H1 (cell line): ENCODE measurements at regions not wholly inside any gene's neighbourhood (a gene's known extent, or its start where the extent isn't known, plus 50 kb on each side); places are given as distances from the start of the nearest gene placed in this dataset.

Source experiments
- CTCF ChIA-PET: fragments of 300-600 bp; sonication (Branson Sonifier 250); formaldehyde crosslinking; loops from one replicate; lab custom pipeline; 2021; ENCODE audit not compliant: partially characterized antibody; lab: Charles Lee
- POLR2A ChIA-PET: fragments of 300-600 bp; sonication (Branson Sonifier 250); formaldehyde crosslinking; loops from one replicate; lab custom pipeline; 2021; ENCODE audit warnings: inconsistent platforms; ENCODE audit not compliant: partially characterized antibody; lab: Charles Lee
- DNase-seq, 2 experiments: peaks; one replicate each; pipeline versions ENCODE4 v3.0.0 to v3.0.0-alpha.2; 2010 to 2022; ENCODE audit warnings: low spot score in 2 of 2, low read depth in 1 of 2, mixed read lengths in 1 of 2
- FAIRE-seq: peaks from 2 replicates; lab custom pipeline; 2011; peaks lifted over from hg19 to GRCh38; lab: Jason Lieb, UNC
- H2AFZ ChIP-seq: 2 replicates; pipeline ENCODE4 v1.8.1; 2012; ENCODE audit warnings: low read length, inconsistent platforms
- H2AK5ac ChIP-seq: 2 replicates; pipeline ENCODE4 v1.6.1; 2013; ENCODE audit warnings: low read depth, low read length
- H2BK120ac ChIP-seq: replicated peaks from 2 replicates; pipeline ENCODE3; 2013; ENCODE audit warnings: low read depth, low read length, inconsistent platforms
- H2BK12ac ChIP-seq: 2 replicates; pipeline ENCODE4 v1.6.1; 2013; ENCODE audit warnings: low read depth, low read length
- H2BK15ac ChIP-seq: 2 replicates; pipeline ENCODE4 v1.6.1; 2013; ENCODE audit warnings: low read length
- H2BK20ac ChIP-seq: 2 replicates; pipeline ENCODE4 v1.6.1; 2013; ENCODE audit warnings: low read length
- H2BK5ac ChIP-seq: 2 replicates; pipeline ENCODE4 v1.6.1; 2013; ENCODE audit warnings: low read depth, low read length
- H3K14ac ChIP-seq: 2 replicates; pipeline ENCODE4 v1.6.1; 2013; ENCODE audit warnings: inconsistent platforms; ENCODE audit not compliant: insufficient read length
- H3K18ac ChIP-seq: 2 replicates; pipeline ENCODE4 v1.6.1; 2013; ENCODE audit warnings: low read length; ENCODE audit errors: extremely low read depth
- H3K23ac ChIP-seq: 2 replicates; pipeline ENCODE4 v1.6.1; 2013; ENCODE audit warnings: inconsistent platforms; ENCODE audit not compliant: insufficient read length
- H3K23me2 ChIP-seq: 2 replicates; pipeline ENCODE4 v1.6.1; 2013; ENCODE audit warnings: low read depth, low read length
- H3K27ac ChIP-seq: 2 replicates; pipeline ENCODE4 v1.6.1; 2011; ENCODE audit warnings: low read depth, low read length, inconsistent platforms
- H3K27me3 ChIP-seq, 4 experiments: replicated peaks in 1 of 4; 1 replicate in 1 of 4; 2 replicates in 3 of 4; pipeline versions ENCODE4 v1.6.1 to v1.8.1; 2011 to 2013; ENCODE audit warnings: low read length in 3 of 4, mild to moderate bottlenecking in 3 of 4, inconsistent platforms in 2 of 4, mixed read lengths in 2 of 4, moderate library complexity in 1 of 4; ENCODE audit not compliant: control insufficient read depth in 3 of 4, insufficient read depth in 3 of 4; ENCODE audit errors: extremely low read depth in 1 of 4
- H3K36me3 ChIP-seq, 4 experiments: 2 replicates each; pipeline versions ENCODE4 v1.6.1 to v1.8.1; 2011 to 2013; ENCODE audit warnings: mild to moderate bottlenecking in 4 of 4, low read length in 3 of 4, moderate library complexity in 2 of 4, control low read depth in 1 of 4, inconsistent platforms in 1 of 4; ENCODE audit not compliant: insufficient read depth in 4 of 4, control insufficient read depth in 2 of 4
- H3K4ac ChIP-seq: replicated peaks from 2 replicates; pipeline ENCODE3; 2013; ENCODE audit warnings: low read length, low read depth, mixed read lengths, inconsistent platforms; ENCODE audit not compliant: insufficient read length
- H3K4me1 ChIP-seq, 4 experiments: replicated peaks in 1 of 4; 1 replicate in 1 of 4; 2 replicates in 3 of 4; pipeline versions ENCODE4 v1.6.1 to v1.8.1; 2011 to 2013; ENCODE audit warnings: low read length in 3 of 4, inconsistent platforms in 2 of 4, mixed read lengths in 1 of 4; ENCODE audit not compliant: insufficient read depth in 4 of 4, control insufficient read depth in 3 of 4
- H3K4me2 ChIP-seq, 2 experiments: 2 replicates each; pipeline versions ENCODE4 v1.6.1 to v1.8.1; 2011 to 2013; ENCODE audit warnings: low read depth in 2 of 2, low read length in 2 of 2, control low read depth in 1 of 2, inconsistent platforms in 1 of 2, mild to moderate bottlenecking in 1 of 2; ENCODE audit not compliant: insufficient read depth in 1 of 2
- H3K4me3 ChIP-seq, 4 experiments: fragments of 200-600, 300-600 bp in 1 of 4; sonication (generic), shearing (Covaris generic), sonication (Bioruptor Twin) in 1 of 4; 2 replicates each; pipeline versions ENCODE4 v1.5.1 to v1.8.1; 2011 to 2016; ENCODE audit warnings: low read length in 4 of 4, low read depth in 3 of 4, control low read depth in 2 of 4, inconsistent platforms in 2 of 4, mild to moderate bottlenecking in 2 of 4, mixed read lengths in 1 of 4, moderate library complexity in 1 of 4; ENCODE audit not compliant: insufficient read depth in 2 of 4; ENCODE audit errors: extremely low read depth in 1 of 4
- H3K56ac ChIP-seq: replicated peaks from 2 replicates; pipeline ENCODE3; 2013; ENCODE audit warnings: low read depth, mild to moderate bottlenecking, mixed read lengths, low read length, inconsistent platforms; ENCODE audit not compliant: insufficient read length
- H3K79me1 ChIP-seq: 2 replicates; pipeline ENCODE4 v1.6.1; 2013; ENCODE audit warnings: low read depth, low read length, control low read depth
- H3K79me2 ChIP-seq, 2 experiments: 2 replicates each; pipeline versions ENCODE4 v1.6.1 to v1.8.1; 2012 to 2013; ENCODE audit warnings: low read length in 2 of 2, mild to moderate bottlenecking in 2 of 2, inconsistent platforms in 1 of 2; ENCODE audit not compliant: insufficient read depth in 2 of 2, control insufficient read depth in 1 of 2
- H3K9ac ChIP-seq, 4 experiments: replicated peaks in 1 of 4; 1 replicate in 1 of 4; 2 replicates in 3 of 4; pipeline versions ENCODE4 v1.6.1 to v1.8.1; 2011 to 2013; ENCODE audit warnings: low read depth in 3 of 4, low read length in 3 of 4, control low read depth in 2 of 4, mild to moderate bottlenecking in 2 of 4, moderate library complexity in 2 of 4, inconsistent platforms in 1 of 4; ENCODE audit errors: extremely low read depth in 1 of 4
- H3K9me3 ChIP-seq, 2 experiments: 2 replicates each; pipeline versions ENCODE4 v1.6.1 to v1.8.1; 2012 to 2013; ENCODE audit warnings: mild to moderate bottlenecking in 2 of 2, moderate library complexity in 2 of 2, control low read depth in 1 of 2, inconsistent platforms in 1 of 2, low read depth in 1 of 2, low read length in 1 of 2, mixed read lengths in 1 of 2; ENCODE audit not compliant: insufficient read depth in 2 of 2
- H4K20me1 ChIP-seq, 2 experiments: replicated peaks in 1 of 2; 2 replicates each; pipeline versions ENCODE3 to v1.8.1; 2011 to 2013; ENCODE audit warnings: inconsistent platforms in 2 of 2, low read length in 2 of 2, mild to moderate bottlenecking in 1 of 2; ENCODE audit not compliant: insufficient read depth in 2 of 2, control insufficient read depth in 1 of 2
- H4K5ac ChIP-seq: 2 replicates; pipeline ENCODE4 v1.6.1; 2013; ENCODE audit warnings: low read length, low read depth, mixed read lengths, inconsistent platforms; ENCODE audit not compliant: insufficient read length
- H4K8ac ChIP-seq: 2 replicates; pipeline ENCODE4 v1.8.0; 2013; ENCODE audit warnings: mild to moderate bottlenecking, moderate library complexity, low read length, inconsistent platforms; ENCODE audit not compliant: insufficient read depth; ENCODE audit errors: extremely low read depth
- H4K91ac ChIP-seq: replicated peaks from 2 replicates; pipeline ENCODE3; 2013; ENCODE audit warnings: low read length, mixed read lengths, inconsistent platforms; ENCODE audit not compliant: insufficient read length
- CBX8 ChIP-seq: fragments of 300-800, 300-1000 bp; sonication (generic); IDR thresholded peaks from 2 replicates; pipeline ENCODE4 v1.7.1; 2016; ENCODE audit warnings: low read depth, low read length, borderline replicate concordance
- HDAC6 ChIP-seq: IDR thresholded peaks from one replicate; pipeline ENCODE4 v1.7.1; 2012; ENCODE audit warnings: low read depth, mild to moderate bottlenecking, inconsistent platforms, low read length, moderate library complexity
- MAFK ChIP-seq: IDR thresholded peaks from 2 replicates; pipeline ENCODE4 v1.6.1; 2012; ENCODE audit warnings: low read depth, mild to moderate bottlenecking, improper control_type of control experiment, low read length
- RAD21 ChIP-seq, 2 experiments: IDR thresholded peaks in 1 of 2; conservative IDR thresholded peaks in 1 of 2; 2 replicates each; pipeline ENCODE4 v1.6.1; 2011; ENCODE audit warnings: low read depth in 2 of 2, low read length in 2 of 2, improper control_type of control experiment in 1 of 2, inconsistent platforms in 1 of 2, mild to moderate bottlenecking in 1 of 2, moderate library complexity in 1 of 2
- RNF2 ChIP-seq: fragments of 200-900, 300-1000 bp; sonication (generic); IDR thresholded peaks from 2 replicates; pipeline ENCODE4 v1.7.1; 2016; ENCODE audit warnings: borderline replicate concordance, low read depth, mild to moderate bottlenecking, antibody characterized with exemption, low read length; ENCODE audit not compliant: poor library complexity, severe bottlenecking; ENCODE audit errors: missing control alignments
- SP4 ChIP-seq: IDR thresholded peaks from 2 replicates; pipeline ENCODE4 v1.6.1; 2012; ENCODE audit warnings: low read length, inconsistent platforms
- WGBS, 2 experiments: shearing (Covaris generic) in 1 of 2; methylation state at CpG; one replicate each; pipeline versions ENCODE4 v1.1.6 to v1.1.7; 2013 to 2015; ENCODE audit warnings: low lambda C conversion rate in 2 of 2, mixed read lengths in 2 of 2, inconsistent platforms in 1 of 2, low coverage in 1 of 2, missing lambda C conversion rate in 1 of 2; ENCODE audit not compliant: insufficient replicate concordance in 2 of 2, insufficient coverage in 1 of 2, insufficient read length in 1 of 2; ENCODE audit errors: extremely low coverage in 1 of 2, missing lambda C conversion rate in 1 of 2; 5-methylcytosine and 5-hydroxymethylcytosine counted together

- no peak for FAIRE-seq
- Histone ChIP-seq H4K5ac (no peak overlapping the region), H3K4me1 (peaks cover 0 to 3% (median 2%) of the 10 kb centered on the region in 4 experiments; a peak in 1 of 7 replicates), H3K79me2 (no peaks in the 10 kb centered on the region), H3K23me2 (no peaks in the 10 kb centered on the region), H2AK5ac (no peak overlapping the region), H4K91ac (no peak overlapping the region), H3K9ac (no peak overlapping the region), H2AFZ (no peak overlapping the region), H2BK15ac (no peak overlapping the region), H3K27me3 (no peaks in the 10 kb centered on the region), H3K36me3 (no peaks in the 10 kb centered on the region), H3K4ac (no peak overlapping the region), H3K79me1 (no peaks in the 10 kb centered on the region), H3K18ac (no peak overlapping the region), H3K56ac (no peak overlapping the region), H3K27ac (no peak overlapping the region), H2BK120ac (no peak overlapping the region), H3K4me3 (no peak overlapping the region), H2BK20ac (no peak overlapping the region), H2BK5ac (no peak overlapping the region), H4K20me1 (no peaks in the 10 kb centered on the region), H3K14ac (no peak overlapping the region), H4K8ac (no peak overlapping the region), H3K9me3 (no peaks in the 10 kb centered on the region), H3K23ac (no peak overlapping the region), H3K4me2 (no peak overlapping the region), H2BK12ac (no peak overlapping the region)
- ChIA-PET CTCF (no interaction called here), POLR2A (no interaction called here)
- no peak for TF ChIP-seq MAFK
- no peak for TF ChIP-seq CBX8
- no peak for TF ChIP-seq RAD21 (IDR thresholded peaks at IDR 0.05 in 1 of 2, conservative IDR thresholded peaks at IDR 0.05 in 1 of 2; ENCODE audit: low read depth in 2 of 2, low read length in 2 of 2)
- no peak for TF ChIP-seq HDAC6
- no peak for TF ChIP-seq SP4
- TF ChIP-seq RNF2: no peak
- DNase-seq: no peak
- 96% methylated on average over 4 of the region's 4 CpGs; no CpG with 5 or more reads in 1 of the 2 experiments for WGBS, 2 experiments
Observed at GRCh38 chr7:114783508-114783907, 138.4 kb upstream of the MDFIC start.
